GM23338 (cell line): ENCODE measurements at regions not wholly inside any gene's neighbourhood (a gene's known extent, or its start where the extent isn't known, plus 50 kb on each side); places are given as distances from the start of the nearest gene placed in this dataset.
"Not testable (repeated sequence)": the region's sequence is repeated elsewhere in the genome, so short reads cannot be mapped to it uniquely, and the experiment has no call there.

Experiments used
- ATAC-seq: fragments of 200-7000 bp; cut with Tn5 transposase; 3 replicates; pipeline ENCODE4 v1.9.1; 2020
- DNase-seq: peaks from one replicate; pipeline ENCODE4 v3.0.0-alpha.2; 2015; ENCODE audit warnings: low spot score
- H2AFZ ChIP-seq: fragments of 200-600 bp; sonication (generic); 2 replicates; pipeline ENCODE4 v1.8.0; 2016; ENCODE audit warnings: antibody characterized with exemption, mild to moderate bottlenecking, moderate library complexity
- H3F3A ChIP-seq: fragments of 200-600 bp; sonication (generic); replicated peaks from 2 replicates; pipeline ENCODE4 v1.8.0; 2017; ENCODE audit warnings: antibody characterized with exemption, mixed run types, low read depth
- H3K27ac ChIP-seq: fragments of 200-600 bp; sonication (generic); 2 replicates; pipeline ENCODE4 v1.6.1; 2016; ENCODE audit warnings: low read depth
- H3K27me3 ChIP-seq: fragments of 200-600 bp; sonication (generic); 2 replicates; pipeline ENCODE4 v1.8.0; 2016; ENCODE audit warnings: mild to moderate bottlenecking, mixed run types, moderate library complexity; ENCODE audit not compliant: insufficient read depth
- H3K36me3 ChIP-seq: fragments of 200-600 bp; sonication (generic); 2 replicates; pipeline ENCODE4 v1.8.0; 2016; ENCODE audit warnings: mild to moderate bottlenecking; ENCODE audit not compliant: insufficient read depth
- H3K4me1 ChIP-seq: fragments of 200-600 bp; sonication (generic); 2 replicates; pipeline ENCODE4 v1.8.0; 2016; ENCODE audit warnings: mild to moderate bottlenecking, moderate library complexity; ENCODE audit not compliant: insufficient read depth
- H3K4me2 ChIP-seq: fragments of 200-600 bp; sonication (generic); 2 replicates; pipeline ENCODE4 v1.7.1; 2017; ENCODE audit warnings: mixed run types
- H3K4me3 ChIP-seq: fragments of 200-600 bp; sonication (generic); 2 replicates; pipeline ENCODE4 v1.6.1; 2016; ENCODE audit warnings: mixed run types
- H3K79me2 ChIP-seq: fragments of 200-600 bp; sonication (generic); replicated peaks from 2 replicates; pipeline ENCODE4 v1.8.0; 2017; ENCODE audit warnings: mild to moderate bottlenecking; ENCODE audit not compliant: insufficient read depth
- H3K9me2 ChIP-seq: fragments of 200-600 bp; sonication (generic); 2 replicates; pipeline ENCODE4 v1.8.0; 2017; ENCODE audit not compliant: insufficient read depth
- H4K20me1 ChIP-seq: fragments of 200-600 bp; sonication (generic); replicated peaks from 2 replicates; pipeline ENCODE4 v1.8.0; 2017; ENCODE audit warnings: mild to moderate bottlenecking; ENCODE audit not compliant: insufficient read depth
- H3K27ac Mint-ChIP-seq: 2 replicates; pipeline ENCODE4 v1.8.0; 2020; ENCODE audit warnings: inconsistent platforms, mild to moderate bottlenecking, moderate library complexity, mixed read lengths
- H3K27me3 Mint-ChIP-seq: 3 replicates; pipeline ENCODE4 v1.8.0; 2022; ENCODE audit warnings: low read depth, mild to moderate bottlenecking, moderate library complexity, mixed read lengths, inconsistent platforms; ENCODE audit not compliant: insufficient read depth, poor library complexity
- H3K36me3 Mint-ChIP-seq: 3 replicates; pipeline ENCODE4 v1.8.0; 2021; ENCODE audit warnings: low read depth, mild to moderate bottlenecking, inconsistent platforms, moderate library complexity, mixed read lengths
- H3K4me1 Mint-ChIP-seq: 3 replicates; pipeline ENCODE4 v1.8.0; 2020; ENCODE audit warnings: mild to moderate bottlenecking, inconsistent platforms, mixed read lengths
- H3K4me3 Mint-ChIP-seq: 3 replicates; pipeline ENCODE4 v1.8.0; 2021; ENCODE audit warnings: moderate library complexity, mild to moderate bottlenecking, inconsistent platforms, mixed read lengths
- H3K9me3 Mint-ChIP-seq: 3 replicates; pipeline ENCODE4 v1.8.0; 2020; ENCODE audit warnings: moderate library complexity, mild to moderate bottlenecking, inconsistent platforms, mixed read lengths
- CREB1 ChIP-seq: fragments of 250-450 bp; sonication (Bioruptor Pico); IDR thresholded peaks from 2 replicates; pipeline ENCODE4 v1.5.0; 2020; ENCODE audit warnings: low read depth, mild to moderate bottlenecking, moderate library complexity
- CTCF ChIP-seq, 2 experiments: fragments of 200-600 bp in 1 of 2; sonication (generic) in 1 of 2; conservative IDR thresholded peaks; 2 replicates each; pipeline versions ENCODE4 v1.5.1 to v1.6.1; 2016 to 2017; ENCODE audit warnings: antibody characterized with exemption in 2 of 2, low read depth in 2 of 2, mild to moderate bottlenecking in 2 of 2, moderate library complexity in 1 of 2
- ETS1 ChIP-seq: IDR thresholded peaks from 2 replicates; pipeline ENCODE4 v1.6.1; 2016; ENCODE audit warnings: antibody characterized with exemption
- EZH2 ChIP-seq: fragments of 200-600 bp; sonication (generic); IDR thresholded peaks from one replicate; pipeline ENCODE4 v1.8.0; 2017; ENCODE audit warnings: antibody characterized with exemption, mild to moderate bottlenecking, low read depth; ENCODE audit not compliant: unreplicated experiment
- EZH2phosphoT487 ChIP-seq: fragments of 200-600 bp; sonication (generic); IDR thresholded peaks from one replicate; pipeline ENCODE4 v1.8.1; 2018; ENCODE audit warnings: antibody characterized with exemption; ENCODE audit not compliant: unreplicated experiment
- JUNB ChIP-seq: IDR thresholded peaks from one replicate; pipeline ENCODE4 v1.6.1; 2016; ENCODE audit warnings: antibody characterized with exemption; ENCODE audit not compliant: unreplicated experiment
- NANOG ChIP-seq: IDR thresholded peaks from 2 replicates; pipeline ENCODE4 v1.6.1; 2016; ENCODE audit warnings: antibody characterized with exemption, borderline replicate concordance
- POLR2AphosphoS5 ChIP-seq: IDR thresholded peaks from 2 replicates; pipeline ENCODE4 v1.6.1; 2016; ENCODE audit warnings: antibody characterized with exemption, low read depth

- TF ChIP-seq JUNB (no peak), CREB1 (CRISPR knock-in tag) (no peak), CTCF (conservative IDR thresholded peaks at IDR 0.05; ENCODE audit: low read depth in 2 of 2) (no peak), EZH2phosphoT487 (no peak), EZH2 (no peak)
Observed at GRCh38 chr3:176328666-176329065, 868.6 kb downstream of the TBL1XR1 start (continued).

- Mint-ChIP-seq H3K27ac (peak overlapping the region; percentile 100), H3K4me3 (peak overlapping the region; percentile 95), H3K36me3 (peaks cover 51% of the 10 kb centered on the region), H3K27me3 (peaks cover 39% of the 10 kb centered on the region), H3K9me3 (peaks cover 23% of the 10 kb centered on the region), H3K4me1 (peaks cover 61% of the 10 kb centered on the region)
- H3K27me3 ChIP-seq = no peaks in the 10 kb centered on the region
- TF ChIP-seq EZH2 = no peak
- peak; percentile 76 for TF ChIP-seq NANOG
- H3K9me2 ChIP-seq = no peaks in the 10 kb centered on the region
- H3K79me2 ChIP-seq = peaks cover 83% of the 10 kb centered on the region
- no peaks in the 10 kb centered on the region for H4K20me1 ChIP-seq
- DNase-seq (peak; percentile 52), ATAC-seq (peak; percentile 82)
- peak overlapping the region; percentile 89 for H3K27ac ChIP-seq
- H3K4me3 ChIP-seq = peak overlapping the region; percentile 85
- no peak overlapping the region for H2AFZ ChIP-seq
- H3F3A ChIP-seq = no peaks in the 10 kb centered on the region
- H3K4me1 ChIP-seq = peaks cover 52% of the 10 kb centered on the region
- H3K36me3 ChIP-seq = no peaks in the 10 kb centered on the region; the same call in 1 of the 2 replicates
- H3K4me2 ChIP-seq = peak overlapping the region; percentile 31
Observed at GRCh38 chr3:176328198-176328597, 869.1 kb downstream of the TBL1XR1 start.

GRCh38 chr3:176326894-176327490 lies 870.3 kb downstream of the TBL1XR1 start:
- H3K27ac ChIP-seq = peak overlapping the region; percentile 99
- H3K36me3 ChIP-seq, H2AFZ ChIP-seq, H4K20me1 ChIP-seq, H3F3A ChIP-seq, H3K27me3 ChIP-seq, H3K9me2 ChIP-seq: not testable (repeated sequence)
- Mint-ChIP-seq H3K27ac (peak overlapping the region; percentile 100), H3K27me3 (peaks cover 42% of the 10 kb centered on the region), H3K4me1 (peaks cover 58% of the 10 kb centered on the region), H3K36me3 (peaks cover 58% of the 10 kb centered on the region), H3K4me3 (peak overlapping the region; percentile 95), H3K9me3 (peaks cover 23% of the 10 kb centered on the region)
- H3K4me3 ChIP-seq = peak overlapping the region; percentile 85
- peak; percentile 33 for DNase-seq
- peaks cover 81% of the 10 kb centered on the region for H3K79me2 ChIP-seq
- peak overlapping the region; percentile 81 for H3K4me2 ChIP-seq
- peaks cover 44% of the 10 kb centered on the region for H3K4me1 ChIP-seq
- peak; percentile 57 for ATAC-seq
- TF ChIP-seq ETS1 (peak; percentile 62; the same call in 1 of the 2 replicates), NANOG (peak; percentile 98), POLR2AphosphoS5 (peak; percentile 26; the same call in 1 of the 2 replicates)
